WTC11 (cell line): ENCODE measurements at regions not wholly inside any gene's neighbourhood (a gene's known extent, or its start where the extent isn't known, plus 50 kb on each side); places are given as distances from the start of the nearest gene placed in this dataset.

Experiments
- ESRRA ChIP-seq: sonication (generic); formaldehyde crosslinking; IDR thresholded peaks from 2 replicates; pipeline ENCODE4 v1.8.1; 2022; ENCODE audit warnings: mild to moderate bottlenecking, missing genetic modification reagents, borderline replicate concordance
- HMGA2 ChIP-seq: fragments of 250-450 bp; sonication (Bioruptor Pico); IDR thresholded peaks from 2 replicates; pipeline ENCODE4 v1.4.0; 2021; ENCODE audit warnings: mild to moderate bottlenecking, moderate library complexity
- NR3C1 ChIP-seq: sonication (generic); formaldehyde crosslinking; conservative IDR thresholded peaks from 2 replicates; pipeline ENCODE4 v1.8.1; 2023; ENCODE audit warnings: low read depth, mild to moderate bottlenecking, missing genetic modification reagents
- ZNF232 ChIP-seq: sonication (generic); formaldehyde crosslinking; IDR thresholded peaks from 2 replicates; pipeline ENCODE4 v1.8.0; 2022; ENCODE audit warnings: mild to moderate bottlenecking, missing genetic modification reagents
- TF ChIP-seq, protein P1 (sequence below): fragments of 200-600 bp; IDR thresholded peaks from 2 replicates; pipeline ENCODE4 v1.8.0; 2022; ENCODE audit warnings: antibody characterized with exemption
- TF ChIP-seq, protein P2 (sequence below): sonication (generic); formaldehyde crosslinking; IDR thresholded peaks from 2 replicates; pipeline ENCODE4 v1.8.1; 2022; ENCODE audit warnings: missing genetic modification reagents, borderline replicate concordance
- TF ChIP-seq, protein P3 (sequence below): sonication (generic); formaldehyde crosslinking; IDR thresholded peaks from 2 replicates; pipeline ENCODE4 v1.8.1; 2023; ENCODE audit warnings: mild to moderate bottlenecking, missing genetic modification reagents, moderate library complexity

DNA sequence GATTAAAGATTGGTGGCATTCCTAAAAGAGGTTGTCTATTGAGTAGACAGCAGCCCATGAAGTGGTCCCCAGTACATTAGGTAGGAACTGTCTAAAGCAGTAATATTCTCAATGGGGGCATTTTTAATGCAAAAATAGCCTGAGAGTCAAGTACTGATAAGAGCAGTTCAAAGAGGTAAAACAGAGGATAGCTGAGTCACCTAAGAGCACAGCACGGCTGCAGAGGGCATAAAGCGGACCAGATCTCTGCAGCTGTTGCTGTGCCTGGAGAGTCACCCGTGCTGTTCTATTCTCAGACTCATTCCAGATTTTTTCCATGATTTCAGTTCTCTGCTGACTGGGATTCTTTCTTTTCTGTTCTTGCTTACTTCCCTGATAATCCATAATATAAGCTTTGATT lies 313.2 kb downstream of the OLFM3 start:
- TF ChIP-seq, protein P1, sequence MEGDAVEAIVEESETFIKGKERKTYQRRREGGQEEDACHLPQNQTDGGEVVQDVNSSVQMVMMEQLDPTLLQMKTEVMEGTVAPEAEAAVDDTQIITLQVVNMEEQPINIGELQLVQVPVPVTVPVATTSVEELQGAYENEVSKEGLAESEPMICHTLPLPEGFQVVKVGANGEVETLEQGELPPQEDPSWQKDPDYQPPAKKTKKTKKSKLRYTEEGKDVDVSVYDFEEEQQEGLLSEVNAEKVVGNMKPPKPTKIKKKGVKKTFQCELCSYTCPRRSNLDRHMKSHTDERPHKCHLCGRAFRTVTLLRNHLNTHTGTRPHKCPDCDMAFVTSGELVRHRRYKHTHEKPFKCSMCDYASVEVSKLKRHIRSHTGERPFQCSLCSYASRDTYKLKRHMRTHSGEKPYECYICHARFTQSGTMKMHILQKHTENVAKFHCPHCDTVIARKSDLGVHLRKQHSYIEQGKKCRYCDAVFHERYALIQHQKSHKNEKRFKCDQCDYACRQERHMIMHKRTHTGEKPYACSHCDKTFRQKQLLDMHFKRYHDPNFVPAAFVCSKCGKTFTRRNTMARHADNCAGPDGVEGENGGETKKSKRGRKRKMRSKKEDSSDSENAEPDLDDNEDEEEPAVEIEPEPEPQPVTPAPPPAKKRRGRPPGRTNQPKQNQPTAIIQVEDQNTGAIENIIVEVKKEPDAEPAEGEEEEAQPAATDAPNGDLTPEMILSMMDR, result no peak
- TF ChIP-seq, protein P2, sequence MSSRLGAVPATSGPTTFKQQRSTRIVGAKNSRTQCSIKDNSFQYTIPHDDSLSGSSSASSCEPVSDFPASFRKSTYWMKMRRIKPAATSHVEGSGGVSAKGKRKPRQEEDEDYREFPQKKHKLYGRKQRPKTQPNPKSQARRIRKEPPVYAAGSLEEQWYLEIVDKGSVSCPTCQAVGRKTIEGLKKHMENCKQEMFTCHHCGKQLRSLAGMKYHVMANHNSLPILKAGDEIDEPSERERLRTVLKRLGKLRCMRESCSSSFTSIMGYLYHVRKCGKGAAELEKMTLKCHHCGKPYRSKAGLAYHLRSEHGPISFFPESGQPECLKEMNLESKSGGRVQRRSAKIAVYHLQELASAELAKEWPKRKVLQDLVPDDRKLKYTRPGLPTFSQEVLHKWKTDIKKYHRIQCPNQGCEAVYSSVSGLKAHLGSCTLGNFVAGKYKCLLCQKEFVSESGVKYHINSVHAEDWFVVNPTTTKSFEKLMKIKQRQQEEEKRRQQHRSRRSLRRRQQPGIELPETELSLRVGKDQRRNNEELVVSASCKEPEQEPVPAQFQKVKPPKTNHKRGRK (CRISPR knock-in tag), result no peak
- TF ChIP-seq ESRRA (CRISPR knock-in tag) (no peak), HMGA2 (CRISPR knock-in tag) (no peak), NR3C1 (CRISPR knock-in tag) (no peak), ZNF232 (no peak)
- TF ChIP-seq, protein P3, sequence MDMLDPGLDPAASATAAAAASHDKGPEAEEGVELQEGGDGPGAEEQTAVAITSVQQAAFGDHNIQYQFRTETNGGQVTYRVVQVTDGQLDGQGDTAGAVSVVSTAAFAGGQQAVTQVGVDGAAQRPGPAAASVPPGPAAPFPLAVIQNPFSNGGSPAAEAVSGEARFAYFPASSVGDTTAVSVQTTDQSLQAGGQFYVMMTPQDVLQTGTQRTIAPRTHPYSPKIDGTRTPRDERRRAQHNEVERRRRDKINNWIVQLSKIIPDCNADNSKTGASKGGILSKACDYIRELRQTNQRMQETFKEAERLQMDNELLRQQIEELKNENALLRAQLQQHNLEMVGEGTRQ (CRISPR knock-in tag), result no peak
